Skeletal muscle satellite cell (primary cell): ENCODE measurements at regions not wholly inside any gene's neighbourhood (a gene's known extent, or its start where the extent isn't known, plus 50 kb on each side); places are given as distances from the start of the nearest gene placed in this dataset.
"Not testable (repeated sequence)": the region's sequence is repeated elsewhere in the genome, so short reads cannot be mapped to it uniquely, and the experiment has no call there.

Source experiments
- H3K27me3 ChIP-seq: 2 replicates; pipeline ENCODE4 v1.7.0; 2013; ENCODE audit warnings: low read length; ENCODE audit not compliant: control insufficient read depth, insufficient read depth
- H3K36me3 ChIP-seq: 2 replicates; pipeline ENCODE4 v1.7.0; 2013; ENCODE audit warnings: mild to moderate bottlenecking, control low read depth, low read length; ENCODE audit not compliant: insufficient read depth
- H3K4me1 ChIP-seq: 2 replicates; pipeline ENCODE4 v1.7.0; 2013; ENCODE audit warnings: low read length; ENCODE audit not compliant: control insufficient read depth, insufficient read depth
- H3K4me2 ChIP-seq: 2 replicates; pipeline ENCODE4 v1.7.0; 2013; ENCODE audit warnings: mild to moderate bottlenecking, low read length
- H3K4me3 ChIP-seq: 2 replicates; pipeline ENCODE4 v1.7.0; 2013; ENCODE audit warnings: low read length
- H3K9ac ChIP-seq: 2 replicates; pipeline ENCODE4 v1.7.0; 2013; ENCODE audit warnings: mild to moderate bottlenecking, low read depth, low read length, moderate library complexity
- H3K9me3 ChIP-seq: replicated peaks from 2 replicates; pipeline ENCODE4 v1.7.0; 2013; ENCODE audit warnings: mild to moderate bottlenecking, control low read depth, low read length

GRCh38 chr10:36458437-36458836, 667.0 kb upstream of the ANKRD30A start:
- H3K27me3 ChIP-seq, H3K4me2 ChIP-seq, H3K4me3 ChIP-seq, H3K9ac ChIP-seq, H3K4me1 ChIP-seq, H3K36me3 ChIP-seq, H3K9me3 ChIP-seq: not testable (repeated sequence)

DNA sequence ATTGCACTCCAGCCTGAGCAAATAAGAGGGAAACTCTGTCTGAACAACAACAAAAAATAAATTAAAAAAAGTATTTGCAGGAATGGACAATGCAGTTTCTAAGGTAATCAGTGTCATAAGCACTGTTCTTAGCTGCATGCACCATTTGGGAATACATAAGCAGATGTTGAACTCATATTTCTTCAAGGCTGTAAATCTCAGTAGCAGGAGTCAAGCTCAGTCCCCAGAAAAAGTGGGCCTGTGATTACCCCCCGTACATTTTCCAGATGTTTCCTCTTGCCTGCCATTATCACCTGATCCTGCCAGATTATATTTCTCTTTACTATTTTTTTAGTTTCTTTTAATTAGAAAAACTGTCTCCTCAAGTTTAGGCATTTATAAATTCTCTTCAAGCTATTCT, 667.6 kb upstream of the ANKRD30A start:
- H3K4me3 ChIP-seq = no peak overlapping the region
- no peak overlapping the region for H3K9ac ChIP-seq
- no peaks in the 10 kb centered on the region for H3K27me3 ChIP-seq
- no peaks in the 10 kb centered on the region for H3K36me3 ChIP-seq
- no peak overlapping the region for H3K4me2 ChIP-seq
- H3K4me1 ChIP-seq = peaks cover 9% of the 10 kb centered on the region
- H3K9me3 ChIP-seq = no peaks in the 10 kb centered on the region

DNA sequence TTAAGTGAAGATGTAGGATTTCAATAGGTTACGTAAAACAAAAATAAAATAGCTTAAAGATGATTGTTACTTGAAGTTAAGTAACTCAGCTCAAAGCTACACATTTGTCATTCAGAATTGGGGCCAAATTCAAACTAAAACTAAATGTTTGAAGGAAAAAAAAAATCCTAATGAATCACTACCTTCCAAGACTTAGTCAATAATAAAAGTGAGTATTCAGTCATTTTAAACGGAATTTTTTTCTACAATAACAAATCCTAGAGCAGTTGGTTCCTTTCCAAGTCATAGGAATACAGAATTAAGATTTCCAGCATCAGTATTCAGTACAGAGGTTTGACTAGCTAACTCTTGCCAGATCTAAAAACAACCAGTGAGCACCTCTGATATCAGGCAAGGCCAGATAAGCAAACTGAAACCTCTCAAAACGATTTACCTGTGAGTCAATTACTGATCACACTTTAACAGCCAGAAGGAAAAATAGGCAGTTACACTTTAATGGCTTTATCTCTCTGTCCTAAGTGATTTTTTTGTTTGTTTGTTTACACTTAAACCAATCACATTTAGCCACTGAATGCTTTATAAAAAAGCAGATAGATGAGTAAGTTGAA, 669.8 kb upstream of the ANKRD30A start:
- Histone ChIP-seq H3K4me1 (peaks cover 9% of the 10 kb centered on the region), H3K4me2 (no peak overlapping the region)

DNA sequence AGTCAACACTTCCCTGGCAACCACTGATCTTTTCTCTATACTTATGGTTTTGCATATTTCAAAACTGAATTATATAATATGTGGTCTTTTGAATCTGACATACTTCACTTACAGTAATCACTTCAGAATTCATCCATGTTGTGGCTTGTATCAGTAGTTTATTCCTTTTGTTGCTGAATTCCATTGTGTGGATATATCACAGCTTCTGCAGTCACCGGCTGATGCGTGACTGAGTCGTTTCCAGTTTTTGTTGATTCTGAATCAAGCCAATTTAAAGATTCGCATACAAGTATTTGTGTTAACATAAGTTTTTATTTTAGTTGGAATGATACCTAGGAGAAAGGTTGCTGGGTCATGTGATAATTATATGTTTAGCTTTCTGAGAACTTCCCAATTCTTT, 672.5 kb upstream of the ANKRD30A start:
- no peaks in the 10 kb centered on the region for H3K36me3 ChIP-seq
- H3K4me3 ChIP-seq = no peak overlapping the region
- H3K9ac ChIP-seq = no peak overlapping the region
- no peak overlapping the region for H3K4me2 ChIP-seq
- peaks cover 20% of the 10 kb centered on the region for H3K4me1 ChIP-seq
- H3K27me3 ChIP-seq = no peaks in the 10 kb centered on the region
- no peaks in the 10 kb centered on the region for H3K9me3 ChIP-seq

More for the DNA sequence above, 669.8 kb upstream of the ANKRD30A start:
- H3K4me3 ChIP-seq = no peak overlapping the region
- no peak overlapping the region for H3K9ac ChIP-seq
- no peaks in the 10 kb centered on the region for H3K9me3 ChIP-seq
- H3K36me3 ChIP-seq = no peaks in the 10 kb centered on the region
- H3K27me3 ChIP-seq = no peaks in the 10 kb centered on the region

DNA sequence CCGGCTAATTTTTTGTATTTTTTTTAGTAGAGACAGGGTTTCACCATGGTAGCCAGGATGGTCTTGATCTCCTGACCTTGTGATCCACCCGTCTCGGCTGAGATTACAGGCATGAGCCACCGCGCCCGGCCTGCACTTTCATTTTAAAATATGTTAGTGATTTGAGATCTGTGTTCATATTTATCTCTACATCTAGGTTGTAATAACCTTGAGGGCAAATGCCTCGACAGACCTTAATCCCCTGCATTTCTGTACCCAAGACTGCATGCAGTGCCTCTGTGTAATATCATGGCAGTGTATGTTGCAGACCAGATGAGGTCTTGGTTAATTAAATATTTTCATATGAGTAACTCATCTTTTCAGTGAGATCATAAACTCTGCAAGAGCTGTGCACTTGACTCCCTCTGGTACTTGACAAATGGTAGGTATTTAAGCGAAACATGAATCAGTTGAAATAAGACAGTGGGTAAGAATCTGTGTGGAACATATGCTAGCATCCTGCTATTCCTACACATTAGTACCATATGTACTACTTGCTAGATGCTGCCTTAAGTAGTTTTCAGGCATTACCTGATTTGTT, 673.9 kb upstream of the ANKRD30A start:
- Histone ChIP-seq H3K9me3 (no peaks in the 10 kb centered on the region), H3K4me2 (no peak overlapping the region), H3K4me1 (peaks cover 25% of the 10 kb centered on the region), H3K27me3 (no peaks in the 10 kb centered on the region), H3K9ac (no peak overlapping the region), H3K36me3 (no peaks in the 10 kb centered on the region), H3K4me3 (no peak overlapping the region)

DNA sequence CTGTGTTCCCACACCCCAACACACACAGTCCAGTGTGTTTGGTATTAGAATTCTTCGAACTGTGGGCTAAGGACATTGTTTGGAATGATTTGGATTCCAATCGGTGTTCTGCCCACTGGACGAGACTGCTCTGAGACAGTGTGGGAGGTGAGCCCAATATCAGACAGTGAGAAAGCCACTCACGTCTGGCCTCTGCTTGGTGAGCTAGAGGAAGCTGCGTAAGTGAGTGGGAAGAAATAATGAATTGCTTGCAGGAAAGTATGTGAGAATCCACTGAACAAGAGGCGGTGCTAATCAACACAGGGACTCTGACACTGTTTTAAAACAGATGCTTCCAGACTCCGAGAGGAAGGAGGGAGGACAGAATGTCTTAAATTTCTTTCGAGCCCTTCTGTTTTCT, 675.0 kb upstream of the ANKRD30A start:
- H3K4me3 ChIP-seq = peak overlapping the region; percentile 51

GRCh38 chr10:36448760-36449691, 676.4 kb upstream of the ANKRD30A start:
- H3K4me2 ChIP-seq = no peak overlapping the region
- no peak overlapping the region for H3K4me3 ChIP-seq
- H3K9ac ChIP-seq = no peak overlapping the region
- no peaks in the 10 kb centered on the region for H3K27me3 ChIP-seq
- H3K36me3 ChIP-seq = no peaks in the 10 kb centered on the region
- no peaks in the 10 kb centered on the region for H3K9me3 ChIP-seq
- peaks cover 20% of the 10 kb centered on the region for H3K4me1 ChIP-seq

More for the DNA sequence above, 675.0 kb upstream of the ANKRD30A start:
- Histone ChIP-seq H3K9me3 (no peaks in the 10 kb centered on the region), H3K9ac (peak overlapping the region; percentile 55), H3K27me3 (no peaks in the 10 kb centered on the region), H3K4me1 (peaks cover 20% of the 10 kb centered on the region), H3K36me3 (no peaks in the 10 kb centered on the region), H3K4me2 (peak overlapping the region; percentile 73)

DNA sequence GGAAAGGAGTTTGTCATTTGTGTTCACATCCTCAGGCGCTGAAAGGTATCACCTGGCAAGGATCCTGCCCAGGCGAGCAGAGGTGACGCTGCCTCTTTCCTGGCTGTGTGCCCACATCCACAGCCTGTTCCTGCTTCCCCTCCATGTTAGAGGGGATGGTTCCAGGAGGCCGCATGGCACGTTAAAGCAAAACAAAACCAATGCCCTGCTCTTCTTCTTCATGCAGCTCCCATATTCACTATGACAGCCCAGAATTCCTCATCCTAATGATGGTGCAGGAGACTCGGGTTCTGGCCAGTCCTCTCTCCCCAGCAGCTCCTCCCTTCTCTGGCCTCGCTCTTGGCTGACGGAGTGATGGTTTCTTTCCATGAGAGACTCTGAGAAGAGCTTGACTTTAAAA, 678.5 kb upstream of the ANKRD30A start:
- H3K9ac ChIP-seq = no peak overlapping the region
- no peak overlapping the region for H3K4me3 ChIP-seq
- H3K9me3 ChIP-seq = no peaks in the 10 kb centered on the region
- peak overlapping the region; percentile 42 for H3K4me2 ChIP-seq
- peaks cover 25% of the 10 kb centered on the region for H3K4me1 ChIP-seq
- H3K36me3 ChIP-seq = no peaks in the 10 kb centered on the region
- H3K27me3 ChIP-seq = no peaks in the 10 kb centered on the region

DNA sequence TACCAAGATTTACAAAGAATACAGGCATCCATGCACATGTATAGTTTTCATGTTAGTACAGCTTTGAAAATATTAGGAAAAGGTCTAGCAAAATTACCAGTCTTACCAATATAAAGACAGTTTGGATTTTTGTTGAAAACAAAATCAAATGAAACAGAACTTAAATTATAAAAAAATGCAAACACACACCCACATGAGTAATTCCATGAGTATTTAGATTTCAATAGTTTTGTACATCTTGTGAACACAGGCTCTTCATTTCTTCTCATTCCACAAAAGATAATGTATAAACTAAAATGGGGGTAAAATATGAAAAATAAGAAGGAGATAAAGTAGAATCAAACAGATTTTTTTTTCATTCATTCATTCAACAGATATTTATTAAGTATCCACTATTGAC, 682.2 kb upstream of the ANKRD30A start:
- no peaks in the 10 kb centered on the region for H3K27me3 ChIP-seq
- H3K4me2 ChIP-seq = no peak overlapping the region
- no peak overlapping the region for H3K4me3 ChIP-seq
- no peaks in the 10 kb centered on the region for H3K9me3 ChIP-seq
- H3K4me1 ChIP-seq = peaks cover 16% of the 10 kb centered on the region
- no peak overlapping the region for H3K9ac ChIP-seq
- H3K36me3 ChIP-seq = no peaks in the 10 kb centered on the region

DNA sequence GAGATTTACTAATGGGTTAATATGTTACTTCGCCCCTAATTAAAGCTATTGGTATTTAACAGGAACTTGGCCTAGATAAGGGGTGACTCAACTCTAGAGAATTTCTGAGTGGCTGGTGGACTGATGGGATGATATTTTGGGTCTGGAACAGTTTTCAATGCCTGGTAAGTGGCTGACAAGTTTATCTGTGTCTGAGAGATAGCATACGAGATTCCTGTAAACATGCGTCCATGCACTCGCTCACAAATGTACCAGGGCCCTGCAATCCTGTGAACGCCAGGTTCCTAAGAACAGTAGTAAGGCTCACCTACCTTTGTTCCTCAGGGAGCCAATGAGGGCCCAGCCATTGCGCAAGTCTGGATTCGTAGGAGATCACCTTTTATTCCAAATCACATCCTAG, 683.8 kb upstream of the ANKRD30A start:
- Histone ChIP-seq H3K36me3 (no peaks in the 10 kb centered on the region), H3K27me3 (no peaks in the 10 kb centered on the region), H3K4me3 (no peak overlapping the region), H3K9ac (no peak overlapping the region), H3K9me3 (no peaks in the 10 kb centered on the region), H3K4me1 (peaks cover 10% of the 10 kb centered on the region), H3K4me2 (no peak overlapping the region)

DNA sequence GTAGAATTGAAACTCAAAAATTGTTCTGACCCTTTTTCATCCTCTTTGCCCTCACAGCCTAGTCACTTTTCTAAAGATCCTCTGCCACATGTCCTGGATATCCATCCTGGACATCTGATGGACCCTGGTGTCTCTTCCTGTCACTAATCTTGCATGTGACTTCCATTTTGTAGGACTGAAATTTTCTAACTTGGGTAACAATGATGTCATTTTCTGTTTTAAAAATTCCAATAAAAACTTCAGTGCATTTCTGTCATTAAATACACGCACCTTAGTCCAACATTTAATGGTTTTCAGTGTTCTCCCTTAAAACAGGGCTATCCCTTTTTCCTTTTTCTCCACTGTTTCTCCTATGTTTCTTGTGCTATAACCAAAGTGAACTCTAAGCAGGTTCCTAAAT, 684.9 kb upstream of the ANKRD30A start:
- no peaks in the 10 kb centered on the region for H3K27me3 ChIP-seq
- H3K4me1 ChIP-seq = peaks cover 10% of the 10 kb centered on the region
- no peaks in the 10 kb centered on the region for H3K9me3 ChIP-seq
- no peak overlapping the region for H3K4me2 ChIP-seq
- no peak overlapping the region for H3K9ac ChIP-seq
- no peaks in the 10 kb centered on the region for H3K36me3 ChIP-seq
- H3K4me3 ChIP-seq = no peak overlapping the region
